Kidney epithelial cell (primary cell): ENCODE measurements at regions not wholly inside any gene's neighbourhood (a gene's known extent, or its start where the extent isn't known, plus 50 kb on each side); places are given as distances from the start of the nearest gene placed in this dataset.

ENCODE experiments used
- DNase-seq: peaks from one replicate; pipeline ENCODE4 v3.0.0-alpha.2; 2010; ENCODE audit warnings: low read depth
- H3K27me3 ChIP-seq: 2 replicates; pipeline ENCODE4 v1.6.0; 2011; ENCODE audit warnings: low read length; ENCODE audit not compliant: control insufficient read depth, insufficient read depth
- H3K36me3 ChIP-seq: 2 replicates; pipeline ENCODE4 v1.5.1; 2011; ENCODE audit warnings: low read length; ENCODE audit not compliant: control insufficient read depth, insufficient read depth
- H3K4me3 ChIP-seq: 2 replicates; pipeline ENCODE4 v1.5.1; 2011; ENCODE audit warnings: low read depth, mild to moderate bottlenecking, control low read depth, low read length
- TF ChIP-seq, protein P1 (sequence below): IDR thresholded peaks from 2 replicates; pipeline ENCODE4 v1.5.1; 2011; ENCODE audit warnings: mild to moderate bottlenecking, moderate library complexity, low read length, control low read depth, inconsistent platforms; ENCODE audit not compliant: insufficient read depth, poor library complexity, severe bottlenecking

DNA sequence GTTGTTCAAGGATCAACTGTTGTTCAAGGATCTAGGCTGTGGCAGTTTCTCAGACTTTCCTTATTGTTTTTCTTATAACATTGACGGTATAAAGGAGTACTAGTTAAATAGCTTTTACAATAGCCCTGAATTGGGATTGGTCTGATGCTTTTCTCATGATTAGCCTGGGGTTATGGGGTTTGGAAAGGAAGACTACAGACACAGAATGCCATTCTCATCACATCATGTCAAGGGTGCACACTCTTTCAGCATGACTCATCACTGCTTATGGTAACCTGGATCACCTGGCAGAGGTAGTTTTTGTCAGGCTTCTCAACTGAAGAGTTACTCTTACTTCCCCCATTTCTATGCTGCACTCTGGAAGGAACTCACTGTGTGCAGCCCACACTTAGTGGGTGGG, 194.2 kb upstream of the NPSR1 start:
- peak; percentile 50 for DNase-seq
- TF ChIP-seq, protein P1, sequence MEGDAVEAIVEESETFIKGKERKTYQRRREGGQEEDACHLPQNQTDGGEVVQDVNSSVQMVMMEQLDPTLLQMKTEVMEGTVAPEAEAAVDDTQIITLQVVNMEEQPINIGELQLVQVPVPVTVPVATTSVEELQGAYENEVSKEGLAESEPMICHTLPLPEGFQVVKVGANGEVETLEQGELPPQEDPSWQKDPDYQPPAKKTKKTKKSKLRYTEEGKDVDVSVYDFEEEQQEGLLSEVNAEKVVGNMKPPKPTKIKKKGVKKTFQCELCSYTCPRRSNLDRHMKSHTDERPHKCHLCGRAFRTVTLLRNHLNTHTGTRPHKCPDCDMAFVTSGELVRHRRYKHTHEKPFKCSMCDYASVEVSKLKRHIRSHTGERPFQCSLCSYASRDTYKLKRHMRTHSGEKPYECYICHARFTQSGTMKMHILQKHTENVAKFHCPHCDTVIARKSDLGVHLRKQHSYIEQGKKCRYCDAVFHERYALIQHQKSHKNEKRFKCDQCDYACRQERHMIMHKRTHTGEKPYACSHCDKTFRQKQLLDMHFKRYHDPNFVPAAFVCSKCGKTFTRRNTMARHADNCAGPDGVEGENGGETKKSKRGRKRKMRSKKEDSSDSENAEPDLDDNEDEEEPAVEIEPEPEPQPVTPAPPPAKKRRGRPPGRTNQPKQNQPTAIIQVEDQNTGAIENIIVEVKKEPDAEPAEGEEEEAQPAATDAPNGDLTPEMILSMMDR: no peak
- no peaks in the 10 kb centered on the region for H3K36me3 ChIP-seq
- no peak overlapping the region for H3K4me3 ChIP-seq
- H3K27me3 ChIP-seq: no peaks in the 10 kb centered on the region

- TF ChIP-seq, protein P1: no peak
- no peak for DNase-seq
- Histone ChIP-seq H3K4me3 (no peak overlapping the region), H3K27me3 (no peaks in the 10 kb centered on the region), H3K36me3 (no peaks in the 10 kb centered on the region)
Measured at GRCh38 chr7:34471844-34472243, 186.2 kb upstream of the NPSR1 start.

GRCh38 chr7:34486371-34486770, 171.6 kb upstream of the NPSR1 start:
- TF ChIP-seq, protein P1: no peak
- H3K27me3 ChIP-seq: no peaks in the 10 kb centered on the region
- H3K36me3 ChIP-seq: no peaks in the 10 kb centered on the region
- no peak for DNase-seq
- H3K4me3 ChIP-seq: no peak overlapping the region

- H3K27me3 ChIP-seq: no peaks in the 10 kb centered on the region
- H3K36me3 ChIP-seq: no peaks in the 10 kb centered on the region
- no peak for DNase-seq
- TF ChIP-seq, protein P1: no peak
- H3K4me3 ChIP-seq: no peak overlapping the region
Measured at GRCh38 chr7:34487391-34488115, 170.5 kb upstream of the NPSR1 start.

DNA sequence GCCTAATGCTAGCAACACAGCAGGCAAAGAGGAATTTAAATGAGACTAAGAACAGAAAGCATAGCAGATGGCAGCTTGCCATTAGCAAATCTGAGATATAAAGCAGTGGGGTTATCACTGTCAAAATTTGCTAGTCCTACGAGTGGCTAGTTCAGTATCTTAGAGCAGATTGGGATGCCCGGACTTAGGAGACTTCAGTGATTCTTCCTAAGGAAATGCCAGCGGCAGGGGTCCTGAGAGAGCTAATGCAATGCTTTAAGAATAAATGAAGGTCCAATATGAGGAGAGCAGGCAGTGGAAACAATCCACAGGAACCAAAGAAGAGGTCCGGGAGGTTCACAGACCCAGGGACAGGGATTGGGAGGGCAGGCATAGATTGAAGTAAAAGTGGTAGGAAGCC, 169.3 kb upstream of the NPSR1 start:
- H3K36me3 ChIP-seq: no peaks in the 10 kb centered on the region
- TF ChIP-seq, protein P1: no peak
- no peak for DNase-seq
- H3K4me3 ChIP-seq: no peak overlapping the region
- H3K27me3 ChIP-seq: no peaks in the 10 kb centered on the region

- TF ChIP-seq, protein P1: no peak
- no peak overlapping the region for H3K4me3 ChIP-seq
- no peak for DNase-seq
- H3K27me3 ChIP-seq: no peaks in the 10 kb centered on the region
- no peaks in the 10 kb centered on the region for H3K36me3 ChIP-seq
Measured at GRCh38 chr7:34491899-34492298, 166.1 kb upstream of the NPSR1 start.
